CD14-positive monocyte (primary cell): ENCODE measurements at regions not wholly inside any gene's neighbourhood (a gene's known extent, or its start where the extent isn't known, plus 50 kb on each side); places are given as distances from the start of the nearest gene placed in this dataset.

Experiments
- DNase-seq, 3 donors: peaks; one replicate each; pipeline ENCODE4 v3.0.0-alpha.2; 2011 to 2022
- H2AFZ ChIP-seq: 2 replicates; pipeline ENCODE4 v1.6.0; 2012; ENCODE audit warnings: mild to moderate bottlenecking, low read depth, low read length, inconsistent platforms; ENCODE audit not compliant: insufficient read depth, poor library complexity, severe bottlenecking
- H3K27ac ChIP-seq, 2 donors: 1 replicate in 1 of 2; 2 replicates in 1 of 2; pipeline ENCODE4 v1.5.1; 2012 to 2013; ENCODE audit warnings: low read length in 2 of 2, control low read depth in 1 of 2, inconsistent platforms in 1 of 2, low read depth in 1 of 2, mild to moderate bottlenecking in 1 of 2
- H3K27me3 ChIP-seq, 2 donors: one replicate each; pipeline versions ENCODE4 v1.6.0 to v1.6.1; 2011 to 2013; ENCODE audit warnings: low read length in 2 of 2; ENCODE audit not compliant: control insufficient read depth in 2 of 2, insufficient read depth in 2 of 2
- H3K36me3 ChIP-seq, 2 donors: replicated peaks in 1 of 2; 1 replicate in 1 of 2; 2 replicates in 1 of 2; pipeline versions ENCODE4 v1.5.1 to v1.6.1; 2012 to 2013; ENCODE audit warnings: low read length in 2 of 2, control low read depth in 1 of 2, inconsistent platforms in 1 of 2, mild to moderate bottlenecking in 1 of 2; ENCODE audit not compliant: insufficient read depth in 2 of 2, control insufficient read depth in 1 of 2
- H3K4me1 ChIP-seq, 2 donors: 1 replicate in 1 of 2; 2 replicates in 1 of 2; pipeline versions ENCODE4 v1.5.1 to v1.6.1; 2012 to 2013; ENCODE audit warnings: low read length in 2 of 2, control low read depth in 1 of 2, inconsistent platforms in 1 of 2, mild to moderate bottlenecking in 1 of 2, moderate library complexity in 1 of 2; ENCODE audit not compliant: insufficient read depth in 2 of 2, control insufficient read depth in 1 of 2
- H3K4me2 ChIP-seq: replicated peaks from 2 replicates; pipeline ENCODE3; 2012; ENCODE audit warnings: low read length, moderate library complexity, mild to moderate bottlenecking; ENCODE audit not compliant: poor library complexity, severe bottlenecking; ENCODE audit errors: extremely low read depth
- H3K4me3 ChIP-seq, 3 experiments: fragments of 200-600 bp in 1 of 3; sonication (generic) in 1 of 3; replicated peaks in 1 of 3; 1 replicate in 2 of 3; 2 replicates in 1 of 3; pipeline ENCODE4 v1.5.1; 2011 to 2013; ENCODE audit warnings: low read length in 3 of 3, mild to moderate bottlenecking in 3 of 3, control low read depth in 2 of 3, low read depth in 2 of 3, inconsistent platforms in 1 of 3, moderate library complexity in 1 of 3
- H3K79me2 ChIP-seq: 2 replicates; pipeline ENCODE4 v1.6.0; 2012; ENCODE audit warnings: mild to moderate bottlenecking, control low read depth, inconsistent platforms, low read length, moderate library complexity; ENCODE audit not compliant: insufficient read depth
- H3K9ac ChIP-seq: 2 replicates; pipeline ENCODE4 v1.6.0; 2017; ENCODE audit warnings: low read length, mild to moderate bottlenecking; ENCODE audit not compliant: insufficient read depth, poor library complexity, severe bottlenecking
- H3K9me3 ChIP-seq, 2 donors: replicated peaks in 1 of 2; 1 replicate in 1 of 2; 2 replicates in 1 of 2; pipeline versions ENCODE4 v1.5.1 to v1.6.1; 2012 to 2013; ENCODE audit warnings: low read length in 2 of 2, control low read depth in 1 of 2; ENCODE audit not compliant: control insufficient read depth in 1 of 2, insufficient read depth in 1 of 2
- H4K20me1 ChIP-seq: 2 replicates; pipeline ENCODE4 v1.6.0; 2012; ENCODE audit warnings: mild to moderate bottlenecking, low read length, control low read depth, moderate library complexity; ENCODE audit not compliant: insufficient read depth
- H3K27ac Mint-ChIP-seq, 7 donors: one replicate each; pipeline ENCODE4 v1.8.0; 2020; ENCODE audit warnings: mild to moderate bottlenecking in 7 of 7, mixed read lengths in 7 of 7, moderate library complexity in 6 of 7, inconsistent platforms in 2 of 7
- H3K27me3 Mint-ChIP-seq, 3 donors: one replicate each; pipeline ENCODE4 v1.8.0; 2021 to 2022; ENCODE audit warnings: low read depth in 3 of 3, mild to moderate bottlenecking in 3 of 3, mixed read lengths in 3 of 3, moderate library complexity in 3 of 3, inconsistent platforms in 1 of 3
- H3K36me3 Mint-ChIP-seq, 2 donors: one replicate each; pipeline ENCODE4 v1.8.0; 2020; ENCODE audit warnings: mixed read lengths in 2 of 2, inconsistent platforms in 1 of 2, mild to moderate bottlenecking in 1 of 2
- H3K4me1 Mint-ChIP-seq: one replicate; pipeline ENCODE4 v1.8.0; 2020; ENCODE audit warnings: mild to moderate bottlenecking, mixed read lengths
- H3K4me3 Mint-ChIP-seq, 2 donors: one replicate each; pipeline ENCODE4 v1.8.0; 2020; ENCODE audit warnings: mild to moderate bottlenecking in 2 of 2, mixed read lengths in 2 of 2, moderate library complexity in 1 of 2
- H3K9me3 Mint-ChIP-seq, 7 donors: one replicate each; pipeline ENCODE4 v1.8.0; 2020 to 2022; ENCODE audit warnings: mixed read lengths in 7 of 7, mild to moderate bottlenecking in 6 of 7, moderate library complexity in 6 of 7, inconsistent platforms in 2 of 7
- CTCF ChIP-seq: fragments of 200-600 bp; IDR thresholded peaks from one replicate; pipeline ENCODE4 v1.8.0; 2022; ENCODE audit warnings: antibody characterized with exemption, mild to moderate bottlenecking
- WGBS: methylation state at CpG from one replicate; pipeline ENCODE4 v1.1.5; 2013; ENCODE audit warnings: missing lambda C conversion rate; ENCODE audit not compliant: insufficient coverage; 5-methylcytosine and 5-hydroxymethylcytosine counted together
- intact Hi-C, 2 donors: fragments of 100-400 bp; cut with micrococcal nuclease; formaldehyde crosslinking; loops; one replicate each; pipeline versions ENCODE4 v1.15.0 to v1.15.1; 2023

DNA sequence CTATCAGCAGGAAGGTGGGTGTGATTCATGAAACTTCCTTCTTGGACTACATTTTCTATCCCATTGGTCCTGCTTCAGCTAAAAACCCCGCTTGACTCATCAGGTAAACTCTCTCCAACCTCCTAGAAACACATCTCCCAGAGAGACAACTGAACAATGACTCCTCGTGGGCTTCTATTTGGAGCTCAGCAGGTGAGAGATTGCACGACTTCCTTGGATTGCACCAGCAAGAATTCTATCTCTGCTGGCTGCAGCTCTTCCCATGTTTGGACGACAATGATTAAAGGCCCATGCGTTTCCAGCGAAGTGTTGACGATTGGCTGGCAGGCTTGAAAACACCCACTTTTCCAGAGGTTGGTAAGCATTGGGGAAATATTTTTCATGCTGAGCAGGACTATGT is 216.1 kb upstream of the NTM start:
- no peak overlapping the region for H2AFZ ChIP-seq
- H3K27ac ChIP-seq = no peak overlapping the region
- H3K4me1 Mint-ChIP-seq = no peaks in the 10 kb centered on the region
- H3K36me3 Mint-ChIP-seq = no peaks in the 10 kb centered on the region
- H3K27me3 ChIP-seq = no peaks in the 10 kb centered on the region
- TF ChIP-seq CTCF = no peak
- 65% methylated on average over 3 of the region's 7 CpGs for WGBS
- no peak overlapping the region for H3K4me2 ChIP-seq
- no peaks in the 10 kb centered on the region for H3K9me3 ChIP-seq
- H3K9me3 Mint-ChIP-seq = peaks cover 0 to 5% (median 0%) of the 10 kb centered on the region in 7 donors
- no peaks in the 10 kb centered on the region for H3K79me2 ChIP-seq
- intact Hi-C loops = no loop called here
- H3K9ac ChIP-seq = no peak overlapping the region
- DNase-seq = no peak
- peaks cover 0 to 1% (median 1%) of the 10 kb centered on the region in 3 donors for H3K27me3 Mint-ChIP-seq
- H4K20me1 ChIP-seq = no peaks in the 10 kb centered on the region
- no peak overlapping the region for H3K4me3 ChIP-seq
- no peaks in the 10 kb centered on the region for H3K4me1 ChIP-seq
- H3K27ac Mint-ChIP-seq = no peak overlapping the region
- H3K36me3 ChIP-seq = no peaks in the 10 kb centered on the region
- no peak overlapping the region for H3K4me3 Mint-ChIP-seq

- 91% methylated on average over 2 of the region's 2 CpGs for WGBS
- intact Hi-C loops = no loop called here
These were observed 212.7 kb upstream of the NTM start for GRCh38 chr11:131157678-131158077.

More at GRCh38 chr11:131157678-131158077, 212.7 kb upstream of the NTM start:
- no peaks in the 10 kb centered on the region for H3K4me1 Mint-ChIP-seq
- no peaks in the 10 kb centered on the region for H3K36me3 Mint-ChIP-seq
- no peaks in the 10 kb centered on the region for H3K36me3 ChIP-seq
- no peak overlapping the region for H3K9ac ChIP-seq
- no peak overlapping the region for H2AFZ ChIP-seq
- no peaks in the 10 kb centered on the region for H3K9me3 ChIP-seq
- H4K20me1 ChIP-seq = no peaks in the 10 kb centered on the region
- no peaks in the 10 kb centered on the region for H3K27me3 ChIP-seq
- H3K4me3 Mint-ChIP-seq = no peak overlapping the region
- no peak overlapping the region for H3K27ac Mint-ChIP-seq
- H3K9me3 Mint-ChIP-seq = peaks cover 0 to 3% (median 2%) of the 10 kb centered on the region in 7 donors
- H3K27me3 Mint-ChIP-seq = peaks cover 0 to 1% (median 1%) of the 10 kb centered on the region in 3 donors
- TF ChIP-seq CTCF = no peak
- no peaks in the 10 kb centered on the region for H3K79me2 ChIP-seq
- H3K4me1 ChIP-seq = no peaks in the 10 kb centered on the region
- H3K4me3 ChIP-seq = no peak overlapping the region
- no peak for DNase-seq
- no peak overlapping the region for H3K4me2 ChIP-seq
- no peak overlapping the region for H3K27ac ChIP-seq
